Hematopoietic multipotent progenitor cell (in vitro differentiated cells): ENCODE measurements at regions not wholly inside any gene's neighbourhood (a gene's known extent, or its start where the extent isn't known, plus 50 kb on each side); places are given as distances from the start of the nearest gene placed in this dataset.
"Not testable (repeated sequence)": the region's sequence is repeated elsewhere in the genome, so short reads cannot be mapped to it uniquely, and the experiment has no call there.

Source experiments
- DNase-seq, 3 donors: peaks; one replicate each; pipeline ENCODE4 v3.0.0-alpha.2; 2011 to 2015; ENCODE audit warnings: low read depth in 2 of 3, low spot score in 2 of 3

DNA sequence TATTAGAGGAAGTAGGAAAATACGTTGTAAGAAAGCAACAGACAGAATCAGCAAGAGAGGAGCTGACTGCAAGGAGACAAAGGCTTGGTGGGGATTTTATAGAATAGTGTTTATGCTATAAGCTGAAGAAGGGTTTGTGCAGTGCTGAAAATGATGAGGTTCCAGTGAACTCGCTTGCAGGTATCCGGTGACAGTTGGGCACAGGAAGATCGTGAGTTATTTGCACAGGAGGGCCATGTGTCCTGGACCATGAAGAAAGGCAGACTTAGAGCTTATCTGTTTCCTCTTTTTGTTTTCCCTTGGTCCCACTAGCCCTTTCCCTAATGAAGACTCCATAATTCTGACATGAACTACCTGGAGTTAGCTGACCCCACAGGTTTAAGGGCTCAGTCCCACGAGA, 61.4 kb downstream of the NXNL2 start:
- DNase-seq = peak in 1 of 3 donors; percentile 41

DNA sequence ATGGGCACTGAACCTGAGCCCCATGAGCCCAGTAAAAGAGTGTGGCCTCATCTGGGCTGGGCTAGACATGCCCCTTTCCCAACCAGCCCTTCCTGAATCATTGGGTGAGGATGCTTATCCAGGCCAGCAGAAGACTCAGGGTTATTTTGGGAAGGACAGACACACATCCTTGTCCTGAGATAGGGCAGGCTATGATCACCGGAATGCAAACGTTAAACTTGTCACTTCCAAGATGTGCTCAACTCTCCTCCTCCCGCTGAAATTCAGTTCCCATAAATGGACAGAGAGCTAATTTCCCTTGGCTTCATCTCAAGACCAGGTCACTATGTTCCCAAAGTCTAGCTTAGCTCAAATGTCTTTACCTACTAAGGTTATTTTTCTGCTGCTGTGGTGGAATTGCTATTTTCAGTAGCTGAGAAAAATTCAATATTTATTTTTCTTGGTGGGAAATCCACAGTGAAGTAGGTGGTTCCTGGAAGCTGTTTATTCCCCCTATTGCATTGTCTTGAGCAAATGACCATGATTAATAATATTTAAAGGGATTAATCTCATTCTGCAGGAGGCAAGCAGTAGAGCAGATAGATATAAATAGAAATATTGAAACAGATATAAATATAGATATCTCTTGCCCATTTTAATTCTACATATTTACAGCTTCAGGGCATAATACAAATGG, 70.0 kb downstream of the NXNL2 start:
- DNase-seq = no peak

DNA sequence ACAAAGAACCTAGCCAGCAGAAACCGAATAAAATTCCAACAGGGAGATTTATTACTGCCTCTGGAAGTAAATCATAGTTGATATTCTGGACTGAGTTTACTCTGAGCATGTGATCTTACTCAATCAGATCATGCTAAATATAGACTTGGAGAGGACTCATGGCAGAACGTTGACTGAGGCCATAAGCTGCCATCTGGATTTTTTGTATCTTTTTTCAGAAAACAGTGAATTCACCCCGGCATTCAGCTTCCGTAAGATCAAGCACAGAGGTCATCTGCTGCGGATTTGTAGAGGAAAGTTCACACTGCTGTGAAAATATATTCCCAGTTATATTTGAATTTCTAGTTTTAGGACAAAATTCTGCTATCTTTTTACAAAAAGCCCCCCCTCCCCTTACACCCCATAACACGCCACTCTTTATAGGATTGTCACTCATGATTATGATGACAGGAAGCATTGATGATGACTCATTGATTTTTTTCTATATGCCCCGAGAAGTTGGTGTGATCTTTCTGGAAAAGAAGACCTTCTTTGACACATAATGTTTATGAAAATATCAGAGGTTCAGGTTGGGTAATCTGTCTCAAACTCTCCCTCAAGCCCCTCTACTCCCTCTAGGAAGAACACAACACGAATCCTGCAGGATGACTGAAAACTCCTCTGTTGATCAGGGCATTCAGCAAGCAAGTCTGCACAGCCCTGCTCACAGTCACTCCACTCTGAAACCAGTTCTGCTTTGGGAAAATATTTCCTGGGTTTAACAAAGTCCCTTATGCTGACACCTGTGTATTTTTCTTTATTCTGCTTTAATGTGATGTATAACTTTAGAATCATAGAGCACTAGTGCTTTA, 70.8 kb downstream of the NXNL2 start:
- no peak for DNase-seq

DNA sequence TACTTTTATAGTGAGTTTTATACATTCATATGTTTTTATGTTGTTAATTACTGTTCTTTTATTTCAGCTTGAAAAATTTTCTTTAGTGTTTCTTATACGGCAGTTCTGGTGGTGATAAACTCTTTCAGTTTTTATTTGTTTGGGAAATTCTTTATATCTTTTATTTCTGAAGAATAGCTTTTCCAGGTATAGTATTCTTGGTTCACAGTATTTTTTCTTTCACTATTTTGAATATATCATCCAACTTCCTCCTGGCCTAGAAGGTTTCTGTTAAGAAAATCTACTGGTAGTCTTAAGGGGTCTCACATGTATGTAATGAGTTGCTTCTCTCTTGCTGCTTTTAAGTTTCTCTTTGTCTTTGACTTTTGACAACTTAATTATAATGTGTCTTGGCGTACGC, 79.4 kb downstream of the NXNL2 start:
- no peak for DNase-seq

DNA sequence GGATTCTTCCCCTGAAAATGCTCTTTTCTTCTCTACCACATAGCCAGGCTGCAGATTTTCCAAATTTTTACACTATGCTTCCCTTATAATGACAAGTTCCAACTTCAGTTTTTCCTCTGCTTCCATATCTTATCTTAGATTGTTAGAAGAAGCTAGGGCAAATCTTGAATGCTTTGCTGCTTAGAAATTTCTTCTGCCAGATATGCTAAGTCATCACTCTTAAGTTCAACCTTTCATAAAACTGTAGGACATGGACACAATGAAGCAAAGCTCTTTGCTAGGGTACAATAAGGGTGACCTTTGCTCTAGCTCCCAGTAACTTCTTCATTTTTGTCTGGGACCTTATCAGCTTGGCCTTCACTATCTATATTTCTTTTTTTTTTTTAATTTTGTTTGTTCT, 88.7 kb downstream of the NXNL2 start:
- DNase-seq = no peak

DNA sequence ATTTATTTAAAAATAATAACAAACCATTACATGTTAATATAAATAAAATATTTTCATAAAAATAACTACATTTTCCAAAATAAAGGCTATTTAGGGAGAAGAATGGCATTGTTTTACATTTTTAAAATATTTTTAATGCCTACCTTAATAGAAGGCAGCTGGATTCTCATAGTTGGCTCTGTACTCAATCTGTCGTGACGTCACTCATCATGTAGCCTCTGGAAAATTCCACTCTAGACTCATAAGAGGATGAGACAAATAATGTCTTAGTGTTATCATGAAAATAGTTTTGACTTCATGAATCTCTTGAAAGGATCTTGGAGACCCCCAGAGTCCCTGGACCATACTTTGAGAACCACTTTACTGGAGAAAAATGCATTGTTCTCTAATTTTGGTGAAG, 93.1 kb downstream of the NXNL2 start:
- DNase-seq = no peak

DNA sequence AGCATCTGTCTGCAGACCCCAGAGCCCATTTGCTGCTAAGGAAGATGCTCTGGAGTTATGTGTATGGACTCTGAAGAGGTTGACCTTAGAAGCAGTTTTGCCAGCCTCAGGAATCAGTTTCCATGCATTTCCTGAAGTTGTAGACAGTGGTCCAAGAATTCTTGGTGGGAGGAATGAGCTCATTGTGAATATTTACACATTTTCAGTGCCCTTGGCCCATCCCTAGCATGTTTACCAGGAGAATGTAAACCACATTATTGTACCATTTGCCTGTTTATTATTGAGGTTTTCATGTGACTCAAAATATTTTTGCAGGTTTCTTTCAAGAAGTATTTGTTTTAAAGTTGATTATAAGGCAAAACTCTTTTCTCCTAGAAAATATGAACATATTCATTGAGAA, 93.8 kb downstream of the NXNL2 start:
- no peak for DNase-seq

- not testable (repeated sequence) for DNase-seq
Measured at GRCh38 chr9:88630574-88630973, 95.6 kb downstream of the NXNL2 start.

DNA sequence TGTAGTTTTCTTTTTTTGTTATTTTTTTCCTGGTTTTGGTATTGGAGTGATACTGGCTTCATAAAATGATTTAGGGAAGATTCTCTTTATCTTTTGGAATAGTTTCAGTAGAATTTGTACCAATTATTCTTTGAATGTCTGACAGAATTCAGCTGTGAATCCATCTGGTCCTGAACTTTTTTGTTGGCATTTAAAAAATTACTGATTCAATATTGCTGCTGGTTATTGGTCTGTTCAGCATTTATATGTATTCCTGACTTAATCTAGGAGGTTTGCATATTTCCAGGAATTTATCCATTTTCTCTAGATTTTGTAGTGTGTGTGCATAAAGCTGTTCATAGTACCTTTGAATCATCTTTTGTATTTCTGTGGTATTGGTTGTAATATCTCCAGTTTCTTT, 100.2 kb downstream of the NXNL2 start:
- DNase-seq = no peak

DNA sequence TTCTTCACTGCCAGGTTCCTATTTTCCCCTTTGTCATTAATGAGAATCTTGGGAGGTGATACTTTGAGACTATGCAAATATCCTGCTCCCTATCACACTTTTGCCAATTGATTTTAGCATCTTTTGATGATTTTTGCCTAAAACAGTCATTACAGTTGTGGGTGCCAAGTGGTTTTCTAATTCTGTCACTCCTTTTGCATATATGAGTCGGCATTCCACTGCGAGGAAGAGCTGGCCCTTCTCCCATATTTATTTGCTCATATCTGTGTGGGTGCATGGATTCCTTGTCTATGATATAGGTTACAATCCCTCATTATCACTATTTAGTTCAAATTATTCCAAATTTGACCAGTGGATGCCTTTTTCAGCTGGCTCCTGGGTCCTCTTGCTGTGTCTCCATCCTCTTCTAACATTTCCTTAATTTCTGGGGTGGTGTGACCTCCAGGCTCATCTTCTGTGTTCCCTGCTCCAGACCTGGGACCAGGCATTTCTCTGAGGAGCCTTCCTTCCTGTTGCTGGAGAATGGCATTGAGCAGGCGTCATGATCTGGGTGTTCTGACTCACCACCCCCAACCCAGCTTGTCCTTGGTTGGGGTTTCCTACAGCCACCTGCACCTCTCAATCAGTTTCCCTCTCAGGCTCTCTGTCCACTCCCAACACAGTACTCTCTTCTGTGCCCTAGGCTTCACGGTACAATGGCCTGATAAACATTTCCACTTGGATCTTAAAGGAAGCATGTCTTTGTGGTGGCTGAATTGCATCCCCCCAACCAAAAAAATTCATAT, 106.7 kb downstream of the NXNL2 start:
- DNase-seq = no peak

GRCh38 chr9:88642336-88642735, 107.4 kb downstream of the NXNL2 start:
- DNase-seq = no peak

DNA sequence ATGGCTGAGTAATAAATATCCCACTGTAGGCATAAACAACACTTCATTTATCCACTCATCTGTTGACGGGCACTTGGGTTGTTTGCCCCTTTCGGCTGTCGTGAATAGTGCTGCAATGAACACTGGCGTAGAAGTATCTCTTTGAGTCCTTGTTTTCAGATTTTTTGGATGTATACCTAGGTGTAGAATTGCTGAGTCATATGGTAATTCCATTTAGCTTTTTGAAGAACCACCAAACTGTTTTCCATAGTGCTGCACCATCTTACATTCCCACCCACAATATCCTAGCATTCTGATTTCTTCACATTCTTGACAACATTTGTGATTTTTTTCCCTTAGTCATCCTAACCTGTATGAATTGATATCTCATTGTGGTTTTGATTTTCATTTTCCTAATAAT, 109.0 kb downstream of the NXNL2 start:
- no peak for DNase-seq

DNA sequence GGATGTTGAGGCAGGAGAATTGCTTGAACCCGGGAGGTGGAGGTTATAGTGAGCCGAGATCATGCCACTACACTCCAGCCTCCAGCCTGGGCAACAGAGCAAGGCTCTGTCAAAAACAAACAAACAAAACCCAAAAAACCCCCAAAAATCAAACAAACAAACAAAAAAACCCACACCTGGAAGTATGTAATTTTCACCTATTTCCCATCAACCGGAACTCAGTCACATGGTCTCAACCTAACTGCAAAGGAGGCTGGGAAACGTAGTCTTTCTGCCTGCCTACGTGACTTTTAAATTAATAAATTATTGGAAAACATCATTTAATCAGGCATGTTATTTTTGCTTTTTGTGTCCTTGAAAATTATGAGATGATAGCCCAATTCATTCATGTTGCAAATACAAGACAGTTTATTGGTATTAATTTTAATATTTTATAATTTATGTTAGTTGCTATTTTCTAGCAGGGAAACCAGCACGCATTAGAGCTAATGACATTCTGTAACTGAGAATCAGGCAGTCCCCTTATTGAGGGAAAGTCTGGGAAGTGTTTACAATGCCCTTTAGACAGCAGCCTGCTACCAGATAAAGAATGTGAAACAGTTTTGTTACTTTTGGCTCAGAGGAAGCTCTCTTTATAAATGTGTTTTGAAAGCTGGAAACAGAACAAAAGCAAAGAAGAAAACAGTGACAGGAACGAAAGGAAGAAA, 110.3 kb downstream of the NXNL2 start:
- DNase-seq = no peak

DNA sequence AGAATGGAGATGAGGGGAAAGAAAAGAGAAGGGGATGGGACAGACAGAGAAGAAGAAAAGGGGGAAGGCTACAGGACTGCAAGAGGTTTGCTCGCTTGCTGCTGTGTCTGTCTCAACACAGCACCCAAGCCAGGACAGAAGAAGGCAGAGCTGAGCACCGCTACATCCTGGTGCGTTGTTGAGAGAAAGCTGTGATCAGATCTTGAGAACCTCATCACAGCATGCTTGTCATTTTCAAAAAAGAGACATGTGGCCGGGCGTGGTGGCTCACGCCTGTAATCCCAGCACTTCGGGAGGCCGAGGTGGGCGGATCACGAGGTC, 110.9 kb downstream of the NXNL2 start:
- DNase-seq = no peak

DNA sequence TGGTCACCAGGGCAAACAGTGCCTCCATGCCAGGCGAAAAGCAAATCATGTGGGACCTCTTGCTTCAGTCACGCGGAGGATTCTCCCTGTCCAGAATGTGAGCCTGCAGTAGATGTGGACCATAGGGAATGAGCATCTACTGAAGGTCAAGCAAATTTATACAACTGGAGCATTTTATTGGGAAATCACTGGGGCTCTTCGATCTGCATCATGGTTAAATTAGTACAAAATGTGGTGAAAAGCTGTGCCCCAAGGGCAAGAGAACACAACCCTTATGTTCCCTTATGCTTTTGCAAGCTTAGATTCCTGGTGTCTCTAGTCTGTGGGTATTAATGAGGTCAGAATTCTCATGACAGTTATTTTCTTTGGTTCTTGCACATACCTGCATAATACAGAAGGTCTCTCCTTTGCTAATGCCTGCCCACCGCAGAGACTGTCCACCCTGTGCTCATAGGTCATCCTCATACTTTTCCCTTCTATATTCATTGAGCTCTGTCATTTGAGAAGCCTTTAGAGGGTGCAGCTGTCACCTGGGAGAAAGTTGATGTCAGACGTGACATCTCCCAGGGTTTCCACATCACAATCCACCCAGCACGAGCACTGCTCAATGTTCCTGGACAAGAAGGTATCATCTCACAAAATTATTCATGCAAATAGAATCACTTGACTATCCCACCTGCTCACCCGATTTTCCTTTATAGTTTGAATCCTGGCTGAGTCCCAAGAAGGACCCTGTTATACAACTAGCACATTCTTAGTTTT, 111.7 kb downstream of the NXNL2 start:
- DNase-seq = no peak

DNA sequence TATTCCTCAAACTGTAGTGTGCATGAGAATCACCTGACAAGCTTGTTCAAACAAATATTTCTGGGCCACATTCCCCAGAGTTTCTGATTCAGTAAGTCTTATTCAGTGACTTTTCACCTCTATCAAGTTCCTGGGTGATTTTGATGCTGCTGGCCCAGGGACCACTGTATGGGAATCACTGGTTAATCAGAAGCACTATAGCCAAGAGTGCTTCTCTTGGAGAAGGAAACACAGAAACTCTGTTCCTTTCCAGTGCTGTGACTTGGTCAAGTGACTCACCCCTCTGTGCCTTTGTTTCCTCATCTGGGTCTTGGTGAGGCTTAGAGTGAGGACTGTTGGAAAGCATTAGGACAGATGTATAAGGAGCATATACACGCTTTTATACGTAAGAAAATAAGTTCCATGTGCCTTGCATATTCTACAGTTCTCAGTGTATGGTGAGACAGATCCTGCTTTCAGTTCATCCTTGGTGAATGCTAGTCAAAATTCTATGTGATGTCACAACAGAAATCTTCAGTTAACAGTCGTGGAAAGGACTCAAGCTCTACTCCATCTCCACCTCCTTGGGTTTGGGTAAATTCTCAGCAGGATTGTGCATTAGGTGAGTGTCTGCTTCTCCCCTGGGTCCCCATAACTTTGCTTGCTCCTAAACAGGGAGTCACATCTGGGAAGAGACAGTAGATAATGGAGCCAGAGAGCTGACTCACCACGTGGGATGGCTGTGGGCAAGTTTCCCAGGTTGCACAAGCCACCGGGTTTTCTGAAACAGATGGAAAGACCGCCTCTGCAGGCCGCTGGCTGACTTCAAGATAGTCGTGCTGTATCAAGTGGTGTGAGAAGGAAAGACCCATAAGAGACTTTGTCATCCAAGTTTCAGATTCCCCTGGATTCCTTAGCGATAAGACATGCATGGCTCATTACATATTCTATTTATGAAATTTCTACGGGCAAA, 117.0 kb downstream of the NXNL2 start:
- no peak for DNase-seq

DNA sequence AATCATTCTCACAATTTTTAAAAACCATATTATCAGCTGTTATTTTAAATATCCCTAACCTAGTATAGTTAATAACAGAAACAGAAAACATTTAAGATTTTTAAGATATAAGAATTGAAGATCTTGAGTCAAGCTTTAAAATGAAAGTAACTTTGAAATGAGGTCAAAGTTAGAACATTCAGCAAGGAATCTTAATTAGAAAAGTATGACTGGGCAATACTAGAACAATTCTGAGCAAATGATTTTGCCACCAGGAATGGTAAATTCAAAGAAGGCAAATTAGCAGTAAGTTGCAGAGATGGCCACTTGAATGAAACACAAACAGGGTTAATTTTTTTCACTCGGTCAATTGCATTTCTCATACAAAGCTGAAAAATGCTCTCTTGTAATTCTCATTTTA, 117.9 kb downstream of the NXNL2 start:
- DNase-seq = no peak

DNA sequence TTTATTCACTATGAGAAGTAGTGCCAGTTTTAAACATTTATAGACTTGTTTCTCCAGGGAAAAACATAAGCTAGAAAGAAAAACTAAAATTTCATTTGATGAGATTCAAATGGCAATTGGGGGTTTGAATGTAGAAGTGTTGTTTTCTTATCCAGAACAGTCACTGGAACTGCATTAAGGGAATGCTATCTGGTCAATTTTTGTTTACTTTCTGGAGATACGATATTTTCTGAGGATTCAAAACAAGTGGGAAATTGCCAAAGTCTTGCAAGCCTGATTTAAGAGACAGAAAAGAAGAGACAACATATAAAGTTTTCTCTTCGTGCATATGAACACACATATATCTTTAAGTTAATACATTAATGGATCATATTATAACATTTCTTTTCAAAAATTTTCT, 118.4 kb downstream of the NXNL2 start:
- no peak for DNase-seq

- DNase-seq = no peak
Measured at GRCh38 chr9:88653911-88654310, 118.9 kb downstream of the NXNL2 start.
